ENCODE measurements at regions not wholly inside any gene's neighbourhood (a gene's known extent, or its start where the extent isn't known, plus 50 kb on each side); places are given as distances from the start of the nearest gene placed in this dataset.

GRCh38 chr15:39211108-39211979 lies 369.5 kb upstream of the THBS1 start:
- no peak for TF ChIP-seq GATA2 (IDR thresholded peaks at IDR 0.05; ENCODE audit: low read depth, low read length)
- no peak for TF ChIP-seq GATA3 (IDR thresholded peaks at IDR 0.05; ENCODE audit: low read depth, low read length)

- TF ChIP-seq GATA2 (IDR thresholded peaks at IDR 0.05; ENCODE audit: low read depth, low read length) (no peak), GATA3 (IDR thresholded peaks at IDR 0.05; ENCODE audit: low read depth, low read length) (no peak)
These were observed 367.5 kb upstream of the THBS1 start for GRCh38 chr15:39213385-39213840.

GRCh38 chr15:39215015-39215414 lies 365.9 kb upstream of the THBS1 start:
- TF ChIP-seq GATA3 (IDR thresholded peaks at IDR 0.05; ENCODE audit: low read depth, low read length) = no peak
- TF ChIP-seq GATA2 (IDR thresholded peaks at IDR 0.05; ENCODE audit: low read depth, low read length) = no peak

GRCh38 chr15:39216816-39217215 lies 364.1 kb upstream of the THBS1 start:
- no peak for TF ChIP-seq GATA2 (IDR thresholded peaks at IDR 0.05; ENCODE audit: low read depth, low read length)
- TF ChIP-seq GATA3 (IDR thresholded peaks at IDR 0.05; ENCODE audit: low read depth, low read length) = no peak

GRCh38 chr15:39219608-39220007 lies 361.3 kb upstream of the THBS1 start:
- TF ChIP-seq GATA3 (IDR thresholded peaks at IDR 0.05; ENCODE audit: low read depth, low read length) (no peak), GATA2 (IDR thresholded peaks at IDR 0.05; ENCODE audit: low read depth, low read length) (no peak)

- no peak for TF ChIP-seq GATA2 (IDR thresholded peaks at IDR 0.05; ENCODE audit: low read depth, low read length)
- TF ChIP-seq GATA3 (IDR thresholded peaks at IDR 0.05; ENCODE audit: low read depth, low read length) = no peak
These were observed 354.5 kb upstream of the THBS1 start for GRCh38 chr15:39226169-39226937.

- no peak for TF ChIP-seq GATA3 (IDR thresholded peaks at IDR 0.05; ENCODE audit: low read depth, low read length)
- no peak for TF ChIP-seq GATA2 (IDR thresholded peaks at IDR 0.05; ENCODE audit: low read depth, low read length)
These were observed 353.9 kb upstream of the THBS1 start for GRCh38 chr15:39227001-39227400.

- TF ChIP-seq GATA3 (IDR thresholded peaks at IDR 0.05; ENCODE audit: low read depth, low read length) (no peak), GATA2 (IDR thresholded peaks at IDR 0.05; ENCODE audit: low read depth, low read length) (no peak)
These were observed 352.0 kb upstream of the THBS1 start for GRCh38 chr15:39228889-39229288.

GRCh38 chr15:39230205-39230907 lies 350.5 kb upstream of the THBS1 start:
- TF ChIP-seq GATA2 (IDR thresholded peaks at IDR 0.05; ENCODE audit: low read depth, low read length) = no peak
- no peak for TF ChIP-seq GATA3 (IDR thresholded peaks at IDR 0.05; ENCODE audit: low read depth, low read length)

GRCh38 chr15:39230908-39231285 lies 350.0 kb upstream of the THBS1 start:
- TF ChIP-seq GATA3 (IDR thresholded peaks at IDR 0.05; ENCODE audit: low read depth, low read length) (no peak), GATA2 (IDR thresholded peaks at IDR 0.05; ENCODE audit: low read depth, low read length) (no peak)

- TF ChIP-seq GATA3 (IDR thresholded peaks at IDR 0.05; ENCODE audit: low read depth, low read length) (no peak), GATA2 (IDR thresholded peaks at IDR 0.05; ENCODE audit: low read depth, low read length) (no peak)
These were observed 348.4 kb upstream of the THBS1 start for GRCh38 chr15:39232512-39232911.

- no peak for TF ChIP-seq GATA3 (IDR thresholded peaks at IDR 0.05; ENCODE audit: low read depth, low read length)
- TF ChIP-seq GATA2 (IDR thresholded peaks at IDR 0.05; ENCODE audit: low read depth, low read length) = no peak
These were observed 345.6 kb upstream of the THBS1 start for GRCh38 chr15:39235084-39235795.

GRCh38 chr15:39236375-39236774 lies 344.5 kb upstream of the THBS1 start:
- no peak for TF ChIP-seq GATA3 (IDR thresholded peaks at IDR 0.05; ENCODE audit: low read depth, low read length)
- TF ChIP-seq GATA2 (IDR thresholded peaks at IDR 0.05; ENCODE audit: low read depth, low read length) = no peak

Measured in SH-SY5Y (cell line).